H9 (cell line): ENCODE measurements at regions not wholly inside any gene's neighbourhood (a gene's known extent, or its start where the extent isn't known, plus 50 kb on each side); places are given as distances from the start of the nearest gene placed in this dataset.

Source experiments
- DNase-seq: peaks from one replicate; pipeline ENCODE4 v3.0.0-alpha.2; 2017
- H2AFZ ChIP-seq: one replicate; pipeline ENCODE4 v1.6.1; 2013; ENCODE audit warnings: mild to moderate bottlenecking, low read length, control low read depth, moderate library complexity
- H2AK5ac ChIP-seq: 2 replicates; pipeline ENCODE4 v1.6.1; 2013; ENCODE audit warnings: low read length, control low read depth, mixed read lengths; ENCODE audit not compliant: insufficient read length
- H2BK120ac ChIP-seq: one replicate; pipeline ENCODE4 v1.6.1; 2013; ENCODE audit warnings: low read depth, mild to moderate bottlenecking, low read length, control low read depth, inconsistent platforms; ENCODE audit not compliant: poor library complexity, severe bottlenecking
- H2BK12ac ChIP-seq: 2 replicates; pipeline ENCODE4 v1.6.1; 2013; ENCODE audit warnings: low read length, control low read depth, mixed read lengths, low read depth; ENCODE audit not compliant: insufficient read length
- H2BK15ac ChIP-seq: 2 replicates; pipeline ENCODE4 v1.6.1; 2013; ENCODE audit warnings: low read depth, low read length, control low read depth
- H2BK20ac ChIP-seq: one replicate; pipeline ENCODE4 v1.6.1; 2013; ENCODE audit warnings: low read depth, mild to moderate bottlenecking, low read length, control low read depth, inconsistent platforms; ENCODE audit not compliant: poor library complexity, severe bottlenecking
- H2BK5ac ChIP-seq: 2 replicates; pipeline ENCODE4 v1.6.1; 2013; ENCODE audit warnings: low read length, control low read depth, mixed read lengths; ENCODE audit not compliant: insufficient read length
- H3K14ac ChIP-seq: 2 replicates; pipeline ENCODE4 v1.6.1; 2013; ENCODE audit warnings: low read length, control low read depth; ENCODE audit not compliant: insufficient read depth
- H3K18ac ChIP-seq: 2 replicates; pipeline ENCODE4 v1.6.1; 2013; ENCODE audit warnings: low read depth, mild to moderate bottlenecking, mixed read lengths, low read length, control low read depth; ENCODE audit not compliant: insufficient read length
- H3K23ac ChIP-seq: 2 replicates; pipeline ENCODE4 v1.6.1; 2013; ENCODE audit warnings: low read length, control low read depth, mixed read lengths, low read depth; ENCODE audit not compliant: insufficient read length
- H3K23me2 ChIP-seq: 2 replicates; pipeline ENCODE4 v1.6.1; 2013; ENCODE audit warnings: low read depth, mild to moderate bottlenecking, mixed read lengths, low read length, control low read depth; ENCODE audit not compliant: insufficient read length, poor library complexity, severe bottlenecking
- H3K27ac ChIP-seq: 2 replicates; pipeline ENCODE4 v1.5.1; 2013; ENCODE audit warnings: low read length, control low read depth, mixed read lengths, low read depth; ENCODE audit not compliant: insufficient read length
- H3K27me3 ChIP-seq: 2 replicates; pipeline ENCODE4 v1.6.1; 2013; ENCODE audit warnings: low read length, control low read depth, inconsistent platforms; ENCODE audit not compliant: insufficient read depth
- H3K4ac ChIP-seq: 2 replicates; pipeline ENCODE4 v1.6.1; 2013; ENCODE audit warnings: low read depth, mild to moderate bottlenecking, control low read depth, inconsistent platforms, low read length, moderate library complexity
- H3K4me1 ChIP-seq: 2 replicates; pipeline ENCODE4 v1.6.1; 2013; ENCODE audit warnings: low read length, control low read depth, inconsistent platforms; ENCODE audit not compliant: insufficient read depth
- H3K4me2 ChIP-seq: 2 replicates; pipeline ENCODE4 v1.6.1; 2013; ENCODE audit warnings: low read length, control low read depth, mixed read lengths; ENCODE audit not compliant: insufficient read length, insufficient read depth
- H3K56ac ChIP-seq: 2 replicates; pipeline ENCODE4 v1.6.1; 2013; ENCODE audit warnings: low read depth, mild to moderate bottlenecking, mixed read lengths, low read length, control low read depth; ENCODE audit not compliant: insufficient read length
- H3K79me1 ChIP-seq: 2 replicates; pipeline ENCODE4 v1.6.1; 2013; ENCODE audit warnings: low read depth, mild to moderate bottlenecking, moderate library complexity, low read length, control low read depth, inconsistent platforms; ENCODE audit not compliant: insufficient read depth, poor library complexity, severe bottlenecking
- H3K79me2 ChIP-seq: 2 replicates; pipeline ENCODE4 v1.6.1; 2013; ENCODE audit warnings: low read length, control low read depth, inconsistent platforms; ENCODE audit not compliant: insufficient read depth
- H3K9ac ChIP-seq: 2 replicates; pipeline ENCODE4 v1.6.1; 2013; ENCODE audit warnings: low read length, control low read depth, mixed read lengths; ENCODE audit not compliant: insufficient read length; ENCODE audit errors: extremely low read depth
- H3K9me3 ChIP-seq: one replicate; pipeline ENCODE4 v1.6.1; 2013; ENCODE audit warnings: low read depth, low read length, inconsistent platforms; ENCODE audit not compliant: control insufficient read depth
- H3T11ph ChIP-seq: one replicate; pipeline ENCODE4 v1.6.1; 2013; ENCODE audit warnings: mild to moderate bottlenecking, low read length, control low read depth, inconsistent platforms
- H4K20me1 ChIP-seq: one replicate; pipeline ENCODE4 v1.6.1; 2013; ENCODE audit not compliant: control insufficient read depth, insufficient read length, insufficient read depth
- H4K5ac ChIP-seq: 2 replicates; pipeline ENCODE4 v1.6.1; 2013; ENCODE audit warnings: low read depth, mild to moderate bottlenecking, mixed read lengths, low read length, control low read depth; ENCODE audit not compliant: insufficient read length
- H4K8ac ChIP-seq: replicated peaks from 2 replicates; pipeline ENCODE4 v1.6.1; 2013; ENCODE audit warnings: low read length, control low read depth, mixed read lengths, low read depth; ENCODE audit not compliant: insufficient read length
- H4K91ac ChIP-seq: 2 replicates; pipeline ENCODE4 v1.6.1; 2013; ENCODE audit warnings: low read depth, mild to moderate bottlenecking, moderate library complexity, mixed read lengths, low read length, control low read depth; ENCODE audit not compliant: insufficient read length
- H3K27ac Mint-ChIP-seq, 3 experiments: 2 replicates in 2 of 3; 3 replicates in 1 of 3; pipeline ENCODE4 v1.8.0; 2020 to 2021; ENCODE audit warnings: mixed read lengths in 3 of 3, mild to moderate bottlenecking in 1 of 3, moderate library complexity in 1 of 3
- H3K27me3 Mint-ChIP-seq: 2 replicates; pipeline ENCODE4 v1.8.0; 2021; ENCODE audit warnings: low read depth, mild to moderate bottlenecking, moderate library complexity, mixed read lengths
- H3K36me3 Mint-ChIP-seq, 3 experiments: 2 replicates in 2 of 3; 3 replicates in 1 of 3; pipeline ENCODE4 v1.8.0; 2020 to 2021; ENCODE audit warnings: low read depth in 3 of 3, mixed read lengths in 3 of 3; ENCODE audit not compliant: insufficient read depth in 1 of 3
- H3K4me1 Mint-ChIP-seq, 2 experiments: 2 replicates each; pipeline ENCODE4 v1.8.0; 2020; ENCODE audit warnings: mixed read lengths in 2 of 2
- H3K4me3 Mint-ChIP-seq, 2 experiments: 2 replicates in 1 of 2; 3 replicates in 1 of 2; pipeline ENCODE4 v1.8.0; 2020 to 2021; ENCODE audit warnings: mild to moderate bottlenecking in 2 of 2, mixed read lengths in 2 of 2, moderate library complexity in 1 of 2
- H3K9me3 Mint-ChIP-seq, 2 experiments: 2 replicates in 1 of 2; 3 replicates in 1 of 2; pipeline ENCODE4 v1.8.0; 2020; ENCODE audit warnings: mild to moderate bottlenecking in 2 of 2, mixed read lengths in 2 of 2, moderate library complexity in 1 of 2
- CTCF ChIP-seq: fragments of 200-600 bp; sonication (generic); conservative IDR thresholded peaks from 3 replicates; pipeline ENCODE4 v1.8.0; 2021; ENCODE audit warnings: antibody characterized with exemption, mild to moderate bottlenecking
- WGBS: extraction: QIAGEN DNeasy Blood & Tissue Kit; methylation state at CpG from one replicate; pipeline ENCODE4 v1.1.7; 2013; ENCODE audit warnings: missing lambda C conversion rate, low lambda C conversion rate, mixed read lengths; ENCODE audit not compliant: insufficient read length; ENCODE audit errors: extremely low coverage; 5-methylcytosine and 5-hydroxymethylcytosine counted together

DNA sequence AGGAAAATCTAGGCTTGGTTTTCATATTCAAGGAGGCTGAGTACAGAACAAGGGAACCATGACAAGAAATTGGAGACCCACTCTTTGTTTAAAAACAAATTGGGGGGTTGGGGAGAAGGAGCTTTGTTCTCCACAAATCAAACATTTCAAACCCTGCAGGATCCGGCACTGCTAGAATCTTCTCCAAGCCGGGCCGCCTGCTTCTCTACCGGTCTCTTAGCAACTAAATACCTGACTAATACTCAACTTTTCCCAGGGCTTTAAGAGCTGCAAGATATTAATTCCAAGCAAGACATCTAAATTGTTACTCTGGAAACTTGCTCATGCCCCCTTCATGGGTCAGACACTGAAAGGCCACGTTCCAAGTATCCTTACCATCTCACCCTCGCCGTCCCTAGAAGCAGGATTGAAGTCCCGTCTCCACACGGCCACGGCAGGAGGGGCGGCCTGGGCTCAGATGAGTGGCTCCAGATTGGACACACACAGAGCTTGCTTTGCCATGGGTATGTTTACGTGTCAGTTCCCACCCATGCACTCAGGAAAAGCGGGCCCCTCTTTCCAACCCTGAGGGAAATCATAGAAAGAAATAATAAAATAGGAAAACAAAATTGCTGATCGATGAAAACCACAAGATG lies 126.4 kb upstream of the CDH4 start:
- Histone ChIP-seq H3K56ac (no peak overlapping the region), H3K9ac (no peak overlapping the region), H3K23ac (no peak overlapping the region), H4K8ac (no peak overlapping the region), H4K20me1 (no peaks in the 10 kb centered on the region), H3K27ac (no peak overlapping the region), H3K23me2 (no peaks in the 10 kb centered on the region), H2BK120ac (no peak overlapping the region), H2BK15ac (no peak overlapping the region), H3K14ac (no peak overlapping the region), H2AFZ (no peak overlapping the region), H3K18ac (no peak overlapping the region), H3K79me2 (no peaks in the 10 kb centered on the region), H4K91ac (no peak overlapping the region), H3K4me1 (no peaks in the 10 kb centered on the region), H3T11ph (no peak overlapping the region), H2BK20ac (no peak overlapping the region), H2BK5ac (no peak overlapping the region), H2BK12ac (no peak overlapping the region), H3K27me3 (no peaks in the 10 kb centered on the region; the same call in 1 of the 2 replicates), H3K4ac (no peak overlapping the region), H3K79me1 (no peaks in the 10 kb centered on the region), H4K5ac (no peak overlapping the region), H3K4me2 (no peak overlapping the region), H3K9me3 (no peaks in the 10 kb centered on the region), H2AK5ac (no peak overlapping the region)
- WGBS, result no CpG with 5 or more reads among the region's 14 CpGs
- Mint-ChIP-seq H3K27me3 (peaks cover 53% of the 10 kb centered on the region), H3K4me1 (peaks cover 6 to 24% of the 10 kb centered on the region in 2 experiments), H3K27ac (no peak overlapping the region), H3K36me3 (no peaks in the 10 kb centered on the region; a peak in 1 of 7 replicates), H3K4me3 (no peak overlapping the region; a peak in 1 of 5 replicates), H3K9me3 (peaks cover 4 to 5% of the 10 kb centered on the region in 2 experiments; a peak in 4 of 5 replicates)
- no peak for DNase-seq
- TF ChIP-seq CTCF, result no peak
